IPS-18a (cell line): ENCODE measurements at regions not wholly inside any gene's neighbourhood (a gene's known extent, or its start where the extent isn't known, plus 50 kb on each side); places are given as distances from the start of the nearest gene placed in this dataset.

ENCODE experiments used
- H3K27ac ChIP-seq: one replicate; pipeline ENCODE4 v1.5.1; 2013; ENCODE audit warnings: low read length
- H3K27me3 ChIP-seq: one replicate; pipeline ENCODE4 v1.6.1; 2013; ENCODE audit warnings: mild to moderate bottlenecking, low read length; ENCODE audit not compliant: control insufficient read depth, insufficient read depth
- H3K36me3 ChIP-seq: one replicate; pipeline ENCODE4 v1.6.1; 2013; ENCODE audit warnings: low read depth, low read length; ENCODE audit not compliant: control insufficient read depth
- H3K4me1 ChIP-seq: one replicate; pipeline ENCODE4 v1.6.1; 2013; ENCODE audit warnings: low read depth, low read length; ENCODE audit not compliant: control insufficient read depth
- H3K4me3 ChIP-seq: one replicate; pipeline ENCODE4 v1.5.1; 2013; ENCODE audit warnings: low read length
- H3K9ac ChIP-seq: one replicate; pipeline ENCODE4 v1.6.1; 2013; ENCODE audit warnings: mild to moderate bottlenecking, low read length, moderate library complexity
- H3K9me3 ChIP-seq: one replicate; pipeline ENCODE4 v1.6.1; 2013; ENCODE audit warnings: low read depth, low read length; ENCODE audit not compliant: control insufficient read depth

GRCh38 chr13:107200491-107200890, 632.6 kb upstream of the ARGLU1 start:
- Histone ChIP-seq H3K4me1 (peaks cover 5% of the 10 kb centered on the region), H3K27ac (no peak overlapping the region), H3K9me3 (no peaks in the 10 kb centered on the region), H3K4me3 (no peak overlapping the region), H3K36me3 (no peaks in the 10 kb centered on the region), H3K9ac (no peak overlapping the region), H3K27me3 (no peaks in the 10 kb centered on the region)

- H3K36me3 ChIP-seq: no peaks in the 10 kb centered on the region
- H3K27ac ChIP-seq: no peak overlapping the region
- no peak overlapping the region for H3K4me3 ChIP-seq
- no peaks in the 10 kb centered on the region for H3K9me3 ChIP-seq
- no peak overlapping the region for H3K9ac ChIP-seq
- peaks cover 15% of the 10 kb centered on the region for H3K4me1 ChIP-seq
- peaks cover 6% of the 10 kb centered on the region for H3K27me3 ChIP-seq
Measured at GRCh38 chr13:107192289-107192688, 624.4 kb upstream of the ARGLU1 start.

- H3K4me3 ChIP-seq: no peak overlapping the region
- H3K4me1 ChIP-seq: peaks cover 15% of the 10 kb centered on the region
- no peaks in the 10 kb centered on the region for H3K9me3 ChIP-seq
- H3K9ac ChIP-seq: no peak overlapping the region
- H3K27me3 ChIP-seq: peaks cover 6% of the 10 kb centered on the region
- H3K36me3 ChIP-seq: no peaks in the 10 kb centered on the region
- H3K27ac ChIP-seq: no peak overlapping the region
Measured at GRCh38 chr13:107190065-107190464, 622.1 kb upstream of the ARGLU1 start.

DNA sequence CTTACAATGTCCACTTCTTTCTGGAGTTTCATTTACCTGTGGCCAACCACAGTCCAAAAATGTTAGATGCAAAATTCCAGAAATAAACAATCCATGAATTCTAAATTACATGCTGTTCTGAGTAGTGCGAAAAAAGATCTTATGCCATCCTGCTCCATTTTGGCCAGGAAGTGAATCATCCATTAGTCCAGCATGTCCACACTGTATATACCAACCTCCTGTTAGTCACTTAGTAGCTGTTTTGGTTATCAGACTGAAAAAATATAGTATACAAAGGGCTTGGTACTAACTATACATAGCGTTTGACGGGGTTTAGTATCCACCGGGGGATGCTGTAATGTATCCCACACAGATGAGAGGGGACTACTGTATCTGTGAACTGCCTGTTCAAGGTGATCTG, 618.0 kb upstream of the ARGLU1 start:
- H3K27ac ChIP-seq: no peak overlapping the region
- peaks cover 2% of the 10 kb centered on the region for H3K27me3 ChIP-seq
- H3K9me3 ChIP-seq: no peaks in the 10 kb centered on the region
- H3K36me3 ChIP-seq: no peaks in the 10 kb centered on the region
- no peak overlapping the region for H3K9ac ChIP-seq
- no peak overlapping the region for H3K4me3 ChIP-seq
- H3K4me1 ChIP-seq: peaks cover 8% of the 10 kb centered on the region

- H3K36me3 ChIP-seq: no peaks in the 10 kb centered on the region
- no peak overlapping the region for H3K4me3 ChIP-seq
- no peaks in the 10 kb centered on the region for H3K9me3 ChIP-seq
- no peak overlapping the region for H3K27ac ChIP-seq
- H3K9ac ChIP-seq: no peak overlapping the region
- H3K4me1 ChIP-seq: no peaks in the 10 kb centered on the region
- no peaks in the 10 kb centered on the region for H3K27me3 ChIP-seq
Measured at GRCh38 chr13:107170270-107170931, 602.5 kb upstream of the ARGLU1 start.

DNA sequence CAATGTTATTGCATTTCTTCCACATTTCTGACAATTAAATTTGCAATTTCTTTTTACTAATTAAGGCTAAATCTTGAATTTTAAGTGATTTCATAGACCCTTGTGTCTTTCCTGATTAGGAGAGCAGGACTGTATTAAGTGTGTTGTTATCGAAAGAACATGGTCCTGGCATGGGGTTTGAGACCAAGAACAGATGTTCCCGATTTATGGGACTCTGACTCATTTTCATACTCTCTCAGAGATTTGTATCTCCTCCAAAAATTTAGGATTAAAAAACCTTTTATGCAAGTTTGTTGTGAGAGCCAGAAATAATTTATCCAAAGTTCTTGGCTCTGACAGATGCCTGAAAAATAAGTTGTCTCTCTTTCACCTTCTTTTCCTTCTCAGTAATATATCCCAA, 589.3 kb upstream of the ARGLU1 start:
- no peak overlapping the region for H3K4me3 ChIP-seq
- H3K9ac ChIP-seq: no peak overlapping the region
- H3K36me3 ChIP-seq: no peaks in the 10 kb centered on the region
- no peak overlapping the region for H3K27ac ChIP-seq
- H3K9me3 ChIP-seq: no peaks in the 10 kb centered on the region
- H3K27me3 ChIP-seq: no peaks in the 10 kb centered on the region
- H3K4me1 ChIP-seq: no peaks in the 10 kb centered on the region

GRCh38 chr13:107144432-107144831, 576.5 kb upstream of the ARGLU1 start:
- Histone ChIP-seq H3K4me1 (no peaks in the 10 kb centered on the region), H3K4me3 (no peak overlapping the region), H3K27me3 (no peaks in the 10 kb centered on the region), H3K36me3 (no peaks in the 10 kb centered on the region), H3K9ac (no peak overlapping the region), H3K27ac (no peak overlapping the region), H3K9me3 (no peaks in the 10 kb centered on the region)

- no peaks in the 10 kb centered on the region for H3K36me3 ChIP-seq
Measured at GRCh38 chr13:107141767-107142166, 573.8 kb upstream of the ARGLU1 start.

DNA sequence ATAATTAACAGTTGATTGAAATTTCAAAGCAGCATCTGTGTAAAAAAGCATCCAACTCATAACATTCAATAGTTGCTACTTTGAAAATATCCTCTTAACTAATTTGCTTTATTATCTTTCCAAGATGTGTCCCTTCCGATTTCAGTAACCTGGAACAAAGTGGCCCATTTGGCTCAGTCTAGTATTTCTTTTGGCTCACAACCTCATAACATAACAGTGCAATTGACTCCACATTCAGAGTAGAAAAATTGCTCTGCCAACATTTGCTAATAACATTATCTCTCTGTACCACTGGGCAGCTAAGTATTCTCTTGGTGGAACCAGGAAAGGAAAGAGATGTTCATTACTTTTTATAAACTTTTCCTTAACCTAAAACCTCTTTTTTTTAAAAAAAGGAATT, 571.1 kb upstream of the ARGLU1 start:
- Histone ChIP-seq H3K27me3 (no peaks in the 10 kb centered on the region), H3K9me3 (no peaks in the 10 kb centered on the region)

More at GRCh38 chr13:107141767-107142166, 573.8 kb upstream of the ARGLU1 start:
- Histone ChIP-seq H3K4me3 (no peak overlapping the region), H3K4me1 (no peaks in the 10 kb centered on the region), H3K27me3 (no peaks in the 10 kb centered on the region), H3K9me3 (no peaks in the 10 kb centered on the region), H3K27ac (no peak overlapping the region), H3K9ac (no peak overlapping the region)

DNA sequence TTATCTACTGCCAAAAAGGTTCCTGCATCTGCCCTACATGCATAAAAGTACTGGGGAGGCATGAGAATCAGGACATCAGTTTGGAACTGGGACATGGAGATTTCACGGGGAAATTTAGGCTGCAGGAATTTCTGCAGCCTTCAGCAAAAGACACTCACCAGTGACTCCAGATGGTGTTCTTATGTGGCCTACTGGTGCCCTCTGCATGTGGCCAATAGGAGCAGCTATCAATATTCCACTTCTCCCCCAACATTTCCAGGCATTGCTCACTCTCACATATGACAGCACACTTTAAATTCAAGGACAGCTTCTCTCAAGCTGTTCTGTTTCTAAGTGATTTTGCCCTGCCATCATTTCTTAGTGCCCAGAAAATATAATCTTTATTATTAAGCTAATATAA, 570.5 kb upstream of the ARGLU1 start:
- Histone ChIP-seq H3K9ac (no peak overlapping the region), H3K4me3 (no peak overlapping the region), H3K27ac (no peak overlapping the region), H3K27me3 (no peaks in the 10 kb centered on the region), H3K36me3 (no peaks in the 10 kb centered on the region), H3K9me3 (no peaks in the 10 kb centered on the region), H3K4me1 (no peaks in the 10 kb centered on the region)

More for the DNA sequence above, 571.1 kb upstream of the ARGLU1 start:
- no peak overlapping the region for H3K9ac ChIP-seq
- H3K36me3 ChIP-seq: no peaks in the 10 kb centered on the region
- H3K4me3 ChIP-seq: no peak overlapping the region
- no peaks in the 10 kb centered on the region for H3K4me1 ChIP-seq
- H3K27ac ChIP-seq: no peak overlapping the region

- H3K27ac ChIP-seq: no peak overlapping the region
- H3K4me3 ChIP-seq: no peak overlapping the region
- H3K9ac ChIP-seq: no peak overlapping the region
- no peaks in the 10 kb centered on the region for H3K9me3 ChIP-seq
- no peaks in the 10 kb centered on the region for H3K4me1 ChIP-seq
- H3K36me3 ChIP-seq: no peaks in the 10 kb centered on the region
- no peaks in the 10 kb centered on the region for H3K27me3 ChIP-seq
Measured at GRCh38 chr13:107133950-107134349, 566.0 kb upstream of the ARGLU1 start.

GRCh38 chr13:107130566-107130965, 562.6 kb upstream of the ARGLU1 start:
- Histone ChIP-seq H3K4me3 (no peak overlapping the region), H3K27ac (no peak overlapping the region), H3K27me3 (no peaks in the 10 kb centered on the region), H3K9ac (no peak overlapping the region), H3K36me3 (no peaks in the 10 kb centered on the region), H3K4me1 (peaks cover under 1% of the 10 kb centered on the region), H3K9me3 (no peaks in the 10 kb centered on the region)
